GM23248 (cell line): ENCODE measurements at regions not wholly inside any gene's neighbourhood (a gene's known extent, or its start where the extent isn't known, plus 50 kb on each side); places are given as distances from the start of the nearest gene placed in this dataset.

Source experiments
- DNase-seq: peaks from one replicate; pipeline ENCODE4 v3.0.0-alpha.2; 2015
- H2AFZ ChIP-seq: fragments of 200-600 bp; sonication (generic); 2 replicates; pipeline ENCODE4 v1.6.1; 2016; ENCODE audit warnings: antibody characterized with exemption
- H3F3A ChIP-seq: fragments of 200-600 bp; sonication (generic); 2 replicates; pipeline ENCODE4 v1.6.1; 2016; ENCODE audit warnings: mild to moderate bottlenecking, antibody characterized with exemption, mixed run types; ENCODE audit not compliant: insufficient read depth
- H3K27ac ChIP-seq: fragments of 200-600 bp; sonication (generic); 2 replicates; pipeline ENCODE4 v1.5.1; 2016; ENCODE audit warnings: mild to moderate bottlenecking
- H3K27me3 ChIP-seq: fragments of 200-600 bp; sonication (generic); replicated peaks from 2 replicates; pipeline ENCODE4 v1.6.1; 2016; ENCODE audit warnings: mild to moderate bottlenecking; ENCODE audit not compliant: insufficient read depth
- H3K36me3 ChIP-seq: fragments of 200-600 bp; sonication (generic); 2 replicates; pipeline ENCODE4 v1.6.1; 2016; ENCODE audit warnings: low read depth, mild to moderate bottlenecking
- H3K4me1 ChIP-seq: fragments of 200-600 bp; sonication (generic); 2 replicates; pipeline ENCODE4 v1.6.1; 2016; ENCODE audit warnings: mild to moderate bottlenecking; ENCODE audit not compliant: insufficient read depth
- H3K4me2 ChIP-seq: fragments of 200-600 bp; sonication (generic); one replicate; pipeline ENCODE4 v1.6.1; 2016; ENCODE audit warnings: mild to moderate bottlenecking; ENCODE audit not compliant: unreplicated experiment
- H3K4me3 ChIP-seq: fragments of 200-600 bp; sonication (generic); 2 replicates; pipeline ENCODE4 v1.5.1; 2016; ENCODE audit warnings: mild to moderate bottlenecking
- H3K79me2 ChIP-seq: fragments of 200-600 bp; sonication (generic); 2 replicates; pipeline ENCODE4 v1.6.1; 2016; ENCODE audit warnings: mild to moderate bottlenecking; ENCODE audit not compliant: insufficient read depth
- H3K9ac ChIP-seq: fragments of 200-600 bp; sonication (generic); 2 replicates; pipeline ENCODE4 v1.6.1; 2016; ENCODE audit warnings: mild to moderate bottlenecking
- H3K9me2 ChIP-seq: fragments of 200-600 bp; sonication (generic); 2 replicates; pipeline ENCODE4 v1.6.1; 2016; ENCODE audit warnings: mixed run types, mild to moderate bottlenecking, moderate library complexity; ENCODE audit not compliant: insufficient read depth
- H3K9me3 ChIP-seq: fragments of 200-600 bp; sonication (generic); one replicate; pipeline ENCODE4 v1.6.1; 2017; ENCODE audit warnings: low read depth
- H4K20me1 ChIP-seq: fragments of 200-600 bp; sonication (generic); 2 replicates; pipeline ENCODE4 v1.6.0; 2016; ENCODE audit not compliant: insufficient read depth
- EZH2 ChIP-seq: fragments of 200-600 bp; sonication (generic); IDR thresholded peaks from 2 replicates; pipeline ENCODE4 v1.6.1; 2018; ENCODE audit warnings: antibody characterized with exemption, mild to moderate bottlenecking; ENCODE audit not compliant: insufficient read depth, poor library complexity, severe bottlenecking
- EZH2phosphoT487 ChIP-seq: fragments of 200-600 bp; sonication (generic); IDR thresholded peaks from 2 replicates; pipeline ENCODE4 v1.6.1; 2018; ENCODE audit warnings: antibody characterized with exemption, moderate library complexity, mild to moderate bottlenecking, low read depth; ENCODE audit not compliant: insufficient read depth
- WGBS, 2 experiments: methylation state at CpG; one replicate each; pipeline ENCODE4 v1.1.6; 2015 to 2017; ENCODE audit warnings: low lambda C conversion rate in 2 of 2, low coverage in 1 of 2; ENCODE audit errors: missing lambda C conversion rate in 2 of 2; 5-methylcytosine and 5-hydroxymethylcytosine counted together
- in situ Hi-C: fragments of 300-500 bp; cut with MboI; formaldehyde crosslinking; loops from 2 replicates; pipeline ENCODE4 v1.15.0; 2020

GRCh38 chr3:178063461-178063860 is 472.8 kb upstream of the KCNMB2 start:
- Histone ChIP-seq H3K9me2 (no peaks in the 10 kb centered on the region), H4K20me1 (no peaks in the 10 kb centered on the region), H3K9ac (no peak overlapping the region), H3K4me3 (no peak overlapping the region), H3K27ac (peak overlapping the region; percentile 49), H3K79me2 (no peaks in the 10 kb centered on the region), H3K27me3 (no peaks in the 10 kb centered on the region), H3K9me3 (no peaks in the 10 kb centered on the region), H2AFZ (no peak overlapping the region), H3K4me1 (peaks cover 43% of the 10 kb centered on the region), H3F3A (peaks cover 32% of the 10 kb centered on the region), H3K4me2 (no peak overlapping the region), H3K36me3 (no peaks in the 10 kb centered on the region)
- in situ Hi-C loops = no loop called here
- 0 to 18% methylated on average over 1 of the region's 1 CpG for WGBS, 2 experiments
- peak; percentile 84 for DNase-seq
- TF ChIP-seq EZH2phosphoT487 = no peak
- TF ChIP-seq EZH2 = no peak

GRCh38 chr3:178067721-178068120 is 468.5 kb upstream of the KCNMB2 start:
- DNase-seq = peak; percentile 32
- Histone ChIP-seq H3K79me2 (no peaks in the 10 kb centered on the region), H3K9ac (no peak overlapping the region), H3K4me1 (peaks cover 22% of the 10 kb centered on the region), H3K4me3 (no peak overlapping the region), H2AFZ (no peak overlapping the region), H3K4me2 (peak overlapping the region; percentile 7), H3K27me3 (no peaks in the 10 kb centered on the region), H3K9me2 (no peaks in the 10 kb centered on the region), H3K27ac (no peak overlapping the region), H3F3A (peaks cover 15% of the 10 kb centered on the region), H3K9me3 (no peaks in the 10 kb centered on the region), H4K20me1 (no peaks in the 10 kb centered on the region), H3K36me3 (no peaks in the 10 kb centered on the region)
- TF ChIP-seq EZH2 (no peak), EZH2phosphoT487 (no peak)
- in situ Hi-C loops = no loop called here
- WGBS, 2 experiments = 20 to 33% methylated on average over 1 of the region's 1 CpG

GRCh38 chr3:178072391-178073305 is 463.6 kb upstream of the KCNMB2 start:
- 53 to 58% methylated on average over 7 of the region's 7 CpGs for WGBS, 2 experiments
- peaks cover 5% of the 10 kb centered on the region; the same call in 1 of the 2 replicates for H3K4me1 ChIP-seq
- H3K4me2 ChIP-seq = no peak overlapping the region
- no peaks in the 10 kb centered on the region for H3K79me2 ChIP-seq
- no peaks in the 10 kb centered on the region for H3K9me2 ChIP-seq
- no peak for DNase-seq
- H4K20me1 ChIP-seq = no peaks in the 10 kb centered on the region
- no peak overlapping the region for H3K27ac ChIP-seq
- no peaks in the 10 kb centered on the region for H3K36me3 ChIP-seq
- no peak overlapping the region for H3K9ac ChIP-seq
- H2AFZ ChIP-seq = no peak overlapping the region; the same call in 1 of the 2 replicates
- 0 out of 2 replicates have a peak, but pooled peaks cover 2% of the 10 kb centered on the region for H3F3A ChIP-seq
- no peaks in the 10 kb centered on the region for H3K27me3 ChIP-seq
- H3K9me3 ChIP-seq = no peaks in the 10 kb centered on the region
- no peak for TF ChIP-seq EZH2
- in situ Hi-C loops = no loop called here
- no peak overlapping the region for H3K4me3 ChIP-seq

- H3K36me3 ChIP-seq = no peaks in the 10 kb centered on the region
- H3K4me2 ChIP-seq = no peak overlapping the region
- TF ChIP-seq EZH2 (no peak), EZH2phosphoT487 (no peak)
- no peak overlapping the region for H2AFZ ChIP-seq
- no peak overlapping the region for H3K9ac ChIP-seq
- H3K9me3 ChIP-seq = no peaks in the 10 kb centered on the region
- 75 to 90% methylated on average over 3 of the region's 3 CpGs for WGBS, 2 experiments
- DNase-seq = no peak
- H3K4me1 ChIP-seq = peaks cover under 1% of the 10 kb centered on the region
- H3K27me3 ChIP-seq = no peaks in the 10 kb centered on the region
- in situ Hi-C loops = no loop called here
- H3K4me3 ChIP-seq = no peak overlapping the region
- H3K27ac ChIP-seq = no peak overlapping the region
- no peaks in the 10 kb centered on the region for H4K20me1 ChIP-seq
- no peaks in the 10 kb centered on the region for H3K9me2 ChIP-seq
- H3K79me2 ChIP-seq = no peaks in the 10 kb centered on the region
- H3F3A ChIP-seq = no peaks in the 10 kb centered on the region
Measured at GRCh38 chr3:178073366-178073765, 462.9 kb upstream of the KCNMB2 start.
